ENCODE measurements at regions not wholly inside any gene's neighbourhood (a gene's known extent, or its start where the extent isn't known, plus 50 kb on each side); places are given as distances from the start of the nearest gene placed in this dataset.

- TF ChIP-seq ZNF253 (CRISPR knock-in tag; conservative IDR thresholded peaks at IDR 0.05), result no peak
- no peak for TF ChIP-seq BHLHE40 (IDR thresholded peaks at IDR 0.05; ENCODE audit: low read length)
- no peak for TF ChIP-seq POLR2AphosphoS5 (IDR thresholded peaks at IDR 0.05; ENCODE audit: control insufficient read depth, insufficient read depth, low read depth, low read length)
- TF ChIP-seq EZH2 (IDR thresholded peaks at IDR 0.05; ENCODE audit: borderline replicate concordance, low read depth, low read length), result no peak
Observed at GRCh38 chr7:116356979-116357378, 142.6 kb upstream of the CAV2 start.

All from K562 (cell line).